ENCODE measurements at regions not wholly inside any gene's neighbourhood (a gene's known extent, or its start where the extent isn't known, plus 50 kb on each side); places are given as distances from the start of the nearest gene placed in this dataset.

GRCh38 chr6:159114569-159114968, 54.6 kb upstream of the FNDC1 start:
- TF ChIP-seq CTCF (IDR thresholded peaks at IDR 0.05) (no peak), EZH2phosphoT487 (IDR thresholded peaks at IDR 0.05) (no peak)
